ENCODE measurements at regions not wholly inside any gene's neighbourhood (a gene's known extent, or its start where the extent isn't known, plus 50 kb on each side); places are given as distances from the start of the nearest gene placed in this dataset.

DNA sequence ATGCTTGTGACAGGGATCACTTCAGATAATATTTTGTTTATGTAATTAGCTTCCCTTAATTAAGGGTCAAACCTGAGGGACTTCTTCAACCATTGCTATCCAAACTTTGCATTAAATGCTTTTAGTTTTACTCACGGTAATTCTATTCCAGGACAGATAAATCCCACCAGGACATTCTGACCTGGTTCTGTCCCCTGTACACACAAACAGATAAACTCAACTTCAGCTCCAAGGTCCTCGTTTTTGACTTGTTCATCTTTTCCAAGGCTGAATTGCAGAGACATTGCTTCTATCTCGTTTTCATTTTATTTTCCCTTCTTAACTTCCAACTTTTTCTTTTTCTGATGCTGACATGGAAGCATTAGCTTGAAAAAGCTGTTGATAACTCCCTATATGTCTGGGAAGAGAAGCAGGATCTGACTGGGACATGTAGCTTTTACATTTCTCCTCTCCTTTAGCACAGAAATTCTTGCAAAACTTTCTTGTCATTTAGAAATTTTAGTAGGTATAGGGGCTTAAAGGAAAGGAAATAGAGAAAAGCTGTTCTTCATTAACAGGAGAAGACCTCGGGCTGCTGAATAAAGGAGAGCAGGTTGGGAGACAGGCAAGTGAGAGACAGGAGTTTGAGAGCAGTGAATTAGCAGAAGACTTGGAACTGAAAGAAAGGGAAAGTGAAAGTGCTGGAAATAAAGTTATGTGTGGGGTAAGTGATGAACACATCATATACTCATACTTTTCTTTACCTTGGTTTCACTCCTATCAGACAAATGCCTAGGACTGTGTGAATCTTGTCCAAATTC, 231.7 kb upstream of the B3GALT2 start:
- H3K9me2 ChIP-seq (replicated peaks; ENCODE audit: control insufficient read depth, low read length), result no peaks in the 10 kb centered on the region
- H3K36me3 ChIP-seq (ENCODE audit: control insufficient read depth, low read length), result no peaks in the 10 kb centered on the region
- H3K27me3 ChIP-seq (ENCODE audit: control insufficient read depth, low read length), result no peaks in the 10 kb centered on the region
- no peak overlapping the region for H3K27ac ChIP-seq (ENCODE audit: low read depth, low read length)
- H3K9me3 ChIP-seq (ENCODE audit: control insufficient read depth, insufficient read depth, low read length), result no peaks in the 10 kb centered on the region
- H3K4me3 ChIP-seq (ENCODE audit: low read length), result no peak overlapping the region
- H3K4me2 ChIP-seq (ENCODE audit: low read length), result 0 out of 2 replicates have a peak overlapping the region, but pooled peaks have one; percentile 4
- no peaks in the 10 kb centered on the region for H3F3A ChIP-seq (ENCODE audit: control insufficient read depth, insufficient read depth)
- H3K4me1 ChIP-seq (ENCODE audit: control insufficient read depth, low read length), result no peaks in the 10 kb centered on the region
- no peaks in the 10 kb centered on the region for H4K20me1 ChIP-seq (ENCODE audit: control insufficient read depth, insufficient read depth, low read depth, low read length)
- TF ChIP-seq EZH2phosphoT487 (IDR thresholded peaks at IDR 0.05; ENCODE audit: borderline replicate concordance, low read length), result no peak
- TF ChIP-seq, protein P1, sequence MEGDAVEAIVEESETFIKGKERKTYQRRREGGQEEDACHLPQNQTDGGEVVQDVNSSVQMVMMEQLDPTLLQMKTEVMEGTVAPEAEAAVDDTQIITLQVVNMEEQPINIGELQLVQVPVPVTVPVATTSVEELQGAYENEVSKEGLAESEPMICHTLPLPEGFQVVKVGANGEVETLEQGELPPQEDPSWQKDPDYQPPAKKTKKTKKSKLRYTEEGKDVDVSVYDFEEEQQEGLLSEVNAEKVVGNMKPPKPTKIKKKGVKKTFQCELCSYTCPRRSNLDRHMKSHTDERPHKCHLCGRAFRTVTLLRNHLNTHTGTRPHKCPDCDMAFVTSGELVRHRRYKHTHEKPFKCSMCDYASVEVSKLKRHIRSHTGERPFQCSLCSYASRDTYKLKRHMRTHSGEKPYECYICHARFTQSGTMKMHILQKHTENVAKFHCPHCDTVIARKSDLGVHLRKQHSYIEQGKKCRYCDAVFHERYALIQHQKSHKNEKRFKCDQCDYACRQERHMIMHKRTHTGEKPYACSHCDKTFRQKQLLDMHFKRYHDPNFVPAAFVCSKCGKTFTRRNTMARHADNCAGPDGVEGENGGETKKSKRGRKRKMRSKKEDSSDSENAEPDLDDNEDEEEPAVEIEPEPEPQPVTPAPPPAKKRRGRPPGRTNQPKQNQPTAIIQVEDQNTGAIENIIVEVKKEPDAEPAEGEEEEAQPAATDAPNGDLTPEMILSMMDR (IDR thresholded peaks at IDR 0.05; ENCODE audit: low read depth, low read length, poor library complexity, severe bottlenecking), result no peak
- no peaks in the 10 kb centered on the region for H3K79me2 ChIP-seq (ENCODE audit: control insufficient read depth, low read length)

DNA sequence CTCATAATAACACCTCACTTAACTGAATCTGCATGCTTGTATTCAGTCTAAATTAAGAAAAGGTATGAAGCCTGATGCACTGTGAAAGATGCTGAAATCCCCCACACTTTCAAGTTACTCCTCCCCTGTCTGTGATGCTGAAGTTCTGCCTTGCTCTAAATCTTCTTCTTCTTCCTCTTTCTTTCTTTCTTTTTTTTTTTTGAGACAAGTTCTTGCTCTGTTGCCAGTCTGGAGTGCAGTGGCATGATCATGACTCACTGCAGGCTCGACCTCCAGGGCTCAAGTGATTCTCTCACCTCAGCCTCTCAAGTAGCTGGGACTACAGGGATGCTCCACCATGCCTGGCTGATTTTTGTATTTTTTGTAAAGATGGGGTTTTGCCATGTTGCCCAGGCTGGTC, 231.0 kb upstream of the B3GALT2 start:
- no peak for TF ChIP-seq EZH2phosphoT487 (IDR thresholded peaks at IDR 0.05; ENCODE audit: borderline replicate concordance, low read length)
- TF ChIP-seq, protein P1 (IDR thresholded peaks at IDR 0.05; ENCODE audit: low read depth, low read length, poor library complexity, severe bottlenecking), result no peak
- H3K27me3 ChIP-seq (ENCODE audit: control insufficient read depth, low read length), result no peaks in the 10 kb centered on the region
- no peaks in the 10 kb centered on the region for H3K36me3 ChIP-seq (ENCODE audit: control insufficient read depth, low read length)

DNA sequence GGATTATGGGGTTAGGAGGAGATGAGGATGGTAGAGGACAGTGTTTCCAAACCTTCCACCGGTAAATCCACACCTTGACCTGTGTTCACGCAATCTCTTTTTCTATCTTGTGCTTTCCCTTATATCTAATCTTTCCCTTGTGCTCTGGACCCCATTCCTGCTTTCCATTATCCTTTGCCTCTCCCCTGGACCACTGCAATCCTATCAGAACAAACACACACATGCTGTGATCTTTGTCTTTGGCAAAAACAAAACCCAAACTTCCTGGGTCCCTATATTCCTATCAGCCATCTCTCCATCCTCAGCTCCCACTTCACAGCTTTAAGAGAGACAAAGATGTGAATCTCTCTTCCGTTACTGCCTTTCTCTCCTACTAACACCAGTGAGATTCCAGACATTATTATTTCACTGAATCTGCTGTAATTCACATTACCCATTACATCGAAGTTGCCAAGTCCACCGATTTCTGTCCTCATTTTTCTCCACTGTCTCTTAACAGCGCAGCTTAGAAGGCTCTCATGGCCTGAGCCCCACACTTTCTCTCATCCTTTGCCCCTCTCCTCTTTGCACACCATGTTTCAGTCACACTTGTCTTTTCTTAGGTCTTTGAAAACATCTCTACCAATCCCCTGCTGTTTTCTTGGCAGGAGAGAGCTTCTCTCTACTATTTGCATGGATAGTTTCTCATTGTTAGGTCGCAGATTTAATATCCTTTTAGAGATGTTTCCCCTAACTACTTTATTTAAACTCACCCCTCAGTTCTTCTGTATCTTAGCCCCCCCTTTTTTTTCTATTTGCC, 230.0 kb upstream of the B3GALT2 start:
- no peaks in the 10 kb centered on the region for H3K4me1 ChIP-seq (ENCODE audit: control insufficient read depth, low read length)
- no peak overlapping the region for H3K4me3 ChIP-seq (ENCODE audit: low read length)
- H3K79me2 ChIP-seq (ENCODE audit: control insufficient read depth, low read length), result no peaks in the 10 kb centered on the region
- no peaks in the 10 kb centered on the region for H3F3A ChIP-seq (ENCODE audit: control insufficient read depth, insufficient read depth)
- no peaks in the 10 kb centered on the region for H3K9me3 ChIP-seq (ENCODE audit: control insufficient read depth, insufficient read depth, low read length)
- H3K9me2 ChIP-seq (replicated peaks; ENCODE audit: control insufficient read depth, low read length), result no peaks in the 10 kb centered on the region
- no peak overlapping the region for H3K27ac ChIP-seq (ENCODE audit: low read depth, low read length)
- no peaks in the 10 kb centered on the region for H3K27me3 ChIP-seq (ENCODE audit: control insufficient read depth, low read length)
- no peaks in the 10 kb centered on the region for H3K36me3 ChIP-seq (ENCODE audit: control insufficient read depth, low read length)
- H4K20me1 ChIP-seq (ENCODE audit: control insufficient read depth, insufficient read depth, low read depth, low read length), result no peaks in the 10 kb centered on the region
- H3K4me2 ChIP-seq (ENCODE audit: low read length), result no peak overlapping the region
- TF ChIP-seq, protein P1 (IDR thresholded peaks at IDR 0.05; ENCODE audit: low read depth, low read length, poor library complexity, severe bottlenecking), result no peak
- no peak for TF ChIP-seq EZH2phosphoT487 (IDR thresholded peaks at IDR 0.05; ENCODE audit: borderline replicate concordance, low read length)

More for the DNA sequence above, 231.0 kb upstream of the B3GALT2 start:
- Histone ChIP-seq H3K27ac (ENCODE audit: low read depth, low read length) (no peak overlapping the region), H3K79me2 (ENCODE audit: control insufficient read depth, low read length) (no peaks in the 10 kb centered on the region), H3K4me2 (ENCODE audit: low read length) (no peak overlapping the region), H3K4me1 (ENCODE audit: control insufficient read depth, low read length) (no peaks in the 10 kb centered on the region), H3K9me3 (ENCODE audit: control insufficient read depth, insufficient read depth, low read length) (no peaks in the 10 kb centered on the region), H4K20me1 (ENCODE audit: control insufficient read depth, insufficient read depth, low read depth, low read length) (no peaks in the 10 kb centered on the region), H3K4me3 (ENCODE audit: low read length) (no peak overlapping the region), H3K9me2 (replicated peaks; ENCODE audit: control insufficient read depth, low read length) (no peaks in the 10 kb centered on the region), H3F3A (ENCODE audit: control insufficient read depth, insufficient read depth) (no peaks in the 10 kb centered on the region)
